ENCODE measurements at regions not wholly inside any gene's neighbourhood (a gene's known extent, or its start where the extent isn't known, plus 50 kb on each side); places are given as distances from the start of the nearest gene placed in this dataset.

GRCh38 chr4:137688651-137689050, 156.4 kb upstream of the PCDH18 start:
- intact Hi-C loops (cut with DNase I; ENCODE audit: low total_unique reads): no loop called here
- no peak for DNase-seq
- no peak overlapping the region for H3K27ac ChIP-seq
- H3K4me3 ChIP-seq: no peak overlapping the region
- TF ChIP-seq CTCF (IDR thresholded peaks at IDR 0.05): no peak
- TF ChIP-seq POLR2A (IDR thresholded peaks at IDR 0.05): no peak
- no peaks in the 10 kb centered on the region for H3K36me3 ChIP-seq
- no peaks in the 10 kb centered on the region for H3K4me1 ChIP-seq
- H3K9me3 ChIP-seq: no peaks in the 10 kb centered on the region
- no peaks in the 10 kb centered on the region for H3K27me3 ChIP-seq

- H3K4me3 ChIP-seq: no peak overlapping the region
- no peaks in the 10 kb centered on the region for H3K9me3 ChIP-seq
- no peak overlapping the region for H3K27ac ChIP-seq
- intact Hi-C loops (cut with DNase I; ENCODE audit: low total_unique reads): no loop called here
- TF ChIP-seq POLR2A (IDR thresholded peaks at IDR 0.05) (no peak), CTCF (IDR thresholded peaks at IDR 0.05) (no peak)
- H3K4me1 ChIP-seq: no peaks in the 10 kb centered on the region
- no peak for DNase-seq
- H3K27me3 ChIP-seq: no peaks in the 10 kb centered on the region
- no peaks in the 10 kb centered on the region for H3K36me3 ChIP-seq
Measured at GRCh38 chr4:137685357-137685756, 153.1 kb upstream of the PCDH18 start.

- no peak for DNase-seq
- TF ChIP-seq CTCF (IDR thresholded peaks at IDR 0.05): no peak
- H3K4me3 ChIP-seq: no peak overlapping the region
- H3K27ac ChIP-seq: no peak overlapping the region
- H3K27me3 ChIP-seq: no peaks in the 10 kb centered on the region
- intact Hi-C loops (cut with DNase I; ENCODE audit: low total_unique reads): no loop called here
- no peaks in the 10 kb centered on the region for H3K4me1 ChIP-seq
- H3K36me3 ChIP-seq: no peaks in the 10 kb centered on the region
- H3K9me3 ChIP-seq: no peaks in the 10 kb centered on the region
Measured at GRCh38 chr4:137681081-137681480, 148.8 kb upstream of the PCDH18 start.

- H3K27me3 ChIP-seq: no peaks in the 10 kb centered on the region
- intact Hi-C loops (cut with DNase I; ENCODE audit: low total_unique reads): no loop called here
- no peaks in the 10 kb centered on the region for H3K36me3 ChIP-seq
- no peaks in the 10 kb centered on the region for H3K4me1 ChIP-seq
- TF ChIP-seq POLR2A (IDR thresholded peaks at IDR 0.05) (no peak), CTCF (IDR thresholded peaks at IDR 0.05) (no peak)
- no peaks in the 10 kb centered on the region for H3K9me3 ChIP-seq
- H3K27ac ChIP-seq: no peak overlapping the region
- DNase-seq: no peak
- H3K4me3 ChIP-seq: no peak overlapping the region
Measured at GRCh38 chr4:137678796-137679195, 146.5 kb upstream of the PCDH18 start.

- intact Hi-C loops (cut with DNase I; ENCODE audit: low total_unique reads): no loop called here
- no peaks in the 10 kb centered on the region for H3K36me3 ChIP-seq
- no peaks in the 10 kb centered on the region for H3K27me3 ChIP-seq
- no peaks in the 10 kb centered on the region for H3K9me3 ChIP-seq
- no peaks in the 10 kb centered on the region for H3K4me1 ChIP-seq
- no peak for TF ChIP-seq CTCF (IDR thresholded peaks at IDR 0.05)
- no peak for TF ChIP-seq POLR2A (IDR thresholded peaks at IDR 0.05)
- DNase-seq: no peak
- H3K4me3 ChIP-seq: no peak overlapping the region
- H3K27ac ChIP-seq: no peak overlapping the region
Measured at GRCh38 chr4:137677863-137678262, 145.6 kb upstream of the PCDH18 start.
